Suprapubic skin (tissue), 4 donors: ENCODE measurements at regions not wholly inside any gene's neighbourhood (a gene's known extent, or its start where the extent isn't known, plus 50 kb on each side); places are given as distances from the start of the nearest gene placed in this dataset.

ENCODE experiments used
- DNase-seq, 2 donors: peaks; one replicate each; pipeline ENCODE4 v3.0.0-alpha.2; 2019; ENCODE audit warnings: low spot score in 2 of 2
- H3K27ac ChIP-seq: fragments of 200-600 bp; sonication (generic); one replicate; pipeline ENCODE4 v1.5.1; 2019
- H3K27me3 ChIP-seq: fragments of 200-600 bp; sonication (generic); one replicate; pipeline ENCODE4 v1.5.1; 2019
- H3K36me3 ChIP-seq: fragments of 200-600 bp; sonication (generic); one replicate; pipeline ENCODE4 v1.5.1; 2019
- H3K4me1 ChIP-seq: fragments of 200-600 bp; sonication (generic); one replicate; pipeline ENCODE4 v1.5.1; 2019
- H3K4me3 ChIP-seq: fragments of 200-600 bp; sonication (generic); one replicate; pipeline ENCODE4 v1.5.1; 2019; ENCODE audit warnings: mild to moderate bottlenecking
- H3K9me3 ChIP-seq: fragments of 200-600 bp; sonication (generic); one replicate; pipeline ENCODE4 v1.5.1; 2019
- CTCF ChIP-seq, 2 donors: fragments of 200-600 bp in 1 of 2; fragments of 450-650 bp in 1 of 2; sonication (generic) in 1 of 2; IDR thresholded peaks; one replicate each; pipeline ENCODE4 v1.5.1; 2016 to 2019; ENCODE audit warnings: antibody characterized with exemption in 2 of 2, mild to moderate bottlenecking in 1 of 2, moderate library complexity in 1 of 2
- EP300 ChIP-seq: sonication (generic); formaldehyde crosslinking; IDR thresholded peaks from one replicate; pipeline ENCODE4 v1.6.1; 2017; ENCODE audit warnings: antibody characterized with exemption
- POLR2A ChIP-seq, 2 donors: fragments of 450-650 bp; IDR thresholded peaks; one replicate each; pipeline ENCODE4 v1.6.1; 2017; ENCODE audit warnings: antibody characterized with exemption in 2 of 2, mild to moderate bottlenecking in 2 of 2, moderate library complexity in 2 of 2
- POLR2AphosphoS5 ChIP-seq, 3 donors: sonication (generic); formaldehyde crosslinking; IDR thresholded peaks; one replicate each; pipeline ENCODE4 v1.6.1; 2017; ENCODE audit warnings: antibody characterized with exemption in 3 of 3
- WGBS: methylation state at CpG from one replicate; pipeline ENCODE4 v1.1.5; 2018; 5-methylcytosine and 5-hydroxymethylcytosine counted together

- Histone ChIP-seq H3K4me3 (no peak overlapping the region), H3K9me3 (no peaks in the 10 kb centered on the region), H3K36me3 (no peaks in the 10 kb centered on the region), H3K27me3 (no peaks in the 10 kb centered on the region), H3K27ac (no peak overlapping the region), H3K4me1 (no peaks in the 10 kb centered on the region)
- WGBS: 71% methylated on average over 2 of the region's 2 CpGs
- no peak for DNase-seq
- TF ChIP-seq CTCF (IDR thresholded peaks at IDR 0.05) (no peak), POLR2AphosphoS5 (IDR thresholded peaks at IDR 0.05) (no peak), POLR2A (IDR thresholded peaks at IDR 0.05) (no peak), EP300 (no peak)
Observed at GRCh38 chr4:19913650-19914049, 338.1 kb upstream of the SLIT2 start.

- no peaks in the 10 kb centered on the region for H3K9me3 ChIP-seq
- TF ChIP-seq POLR2AphosphoS5 (IDR thresholded peaks at IDR 0.05): no peak
- no peak for TF ChIP-seq CTCF (IDR thresholded peaks at IDR 0.05)
- TF ChIP-seq EP300: no peak
- no peak for TF ChIP-seq POLR2A (IDR thresholded peaks at IDR 0.05)
- WGBS: 85% methylated on average over 1 of the region's 1 CpG
- no peaks in the 10 kb centered on the region for H3K36me3 ChIP-seq
- H3K27ac ChIP-seq: no peak overlapping the region
- no peaks in the 10 kb centered on the region for H3K27me3 ChIP-seq
- H3K4me1 ChIP-seq: no peaks in the 10 kb centered on the region
- no peak for DNase-seq
- no peak overlapping the region for H3K4me3 ChIP-seq
Observed at GRCh38 chr4:19910861-19911525, 340.7 kb upstream of the SLIT2 start.

GRCh38 chr4:19905024-19905423 is 346.7 kb upstream of the SLIT2 start:
- Histone ChIP-seq H3K4me3 (no peak overlapping the region), H3K36me3 (no peaks in the 10 kb centered on the region), H3K27ac (no peak overlapping the region), H3K27me3 (no peaks in the 10 kb centered on the region), H3K4me1 (no peaks in the 10 kb centered on the region), H3K9me3 (no peaks in the 10 kb centered on the region)
- 29% methylated on average over 3 of the region's 3 CpGs for WGBS
- DNase-seq: no peak
- no peak for TF ChIP-seq EP300

- Histone ChIP-seq H3K4me3 (no peak overlapping the region), H3K27ac (no peak overlapping the region), H3K36me3 (no peaks in the 10 kb centered on the region), H3K4me1 (no peaks in the 10 kb centered on the region), H3K27me3 (no peaks in the 10 kb centered on the region), H3K9me3 (no peaks in the 10 kb centered on the region)
- TF ChIP-seq POLR2AphosphoS5 (IDR thresholded peaks at IDR 0.05) (no peak), POLR2A (IDR thresholded peaks at IDR 0.05) (no peak), CTCF (IDR thresholded peaks at IDR 0.05) (no peak), EP300 (no peak)
- 97% methylated on average over 2 of the region's 2 CpGs for WGBS
- DNase-seq: no peak
Observed at GRCh38 chr4:19888587-19888986, 363.1 kb upstream of the SLIT2 start.

- Histone ChIP-seq H3K36me3 (no peaks in the 10 kb centered on the region), H3K27me3 (no peaks in the 10 kb centered on the region), H3K27ac (no peak overlapping the region), H3K4me3 (no peak overlapping the region), H3K9me3 (no peaks in the 10 kb centered on the region), H3K4me1 (no peaks in the 10 kb centered on the region)
- TF ChIP-seq EP300 (no peak), POLR2AphosphoS5 (IDR thresholded peaks at IDR 0.05) (no peak), POLR2A (IDR thresholded peaks at IDR 0.05) (no peak), CTCF (IDR thresholded peaks at IDR 0.05) (no peak)
- no peak for DNase-seq
Observed at GRCh38 chr4:19883841-19884240, 367.9 kb upstream of the SLIT2 start.

- no peaks in the 10 kb centered on the region for H3K27me3 ChIP-seq
- no peaks in the 10 kb centered on the region for H3K9me3 ChIP-seq
- H3K4me1 ChIP-seq: no peaks in the 10 kb centered on the region
- no peak for DNase-seq
- TF ChIP-seq POLR2AphosphoS5 (IDR thresholded peaks at IDR 0.05) (no peak), POLR2A (IDR thresholded peaks at IDR 0.05) (no peak), CTCF (IDR thresholded peaks at IDR 0.05) (no peak), EP300 (no peak)
- WGBS: 61% methylated on average over 5 of the region's 5 CpGs
- H3K4me3 ChIP-seq: no peak overlapping the region
- H3K27ac ChIP-seq: no peak overlapping the region
- H3K36me3 ChIP-seq: no peaks in the 10 kb centered on the region
Observed at GRCh38 chr4:19880206-19880605, 371.5 kb upstream of the SLIT2 start.
